ENCODE measurements at regions not wholly inside any gene's neighbourhood (a gene's known extent, or its start where the extent isn't known, plus 50 kb on each side); places are given as distances from the start of the nearest gene placed in this dataset.

DNA sequence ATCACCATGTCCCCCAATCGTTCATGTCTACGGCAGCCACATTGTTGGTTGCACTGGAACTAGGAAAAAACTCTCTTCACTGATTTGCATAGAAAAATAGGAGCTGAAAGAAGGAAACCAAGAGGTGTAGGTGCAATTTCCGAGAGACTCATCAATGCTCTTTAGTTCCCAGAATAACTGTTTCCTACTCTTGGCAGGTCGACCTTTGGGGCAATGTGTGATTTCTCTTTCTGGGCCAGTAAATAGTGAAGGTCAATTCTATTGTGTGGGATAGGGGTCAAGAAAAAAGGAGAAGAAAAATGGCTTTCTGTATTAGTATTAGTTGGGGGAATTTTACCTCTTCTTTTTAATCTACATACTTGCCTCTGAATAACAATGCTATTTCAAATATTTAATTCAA is 55.9 kb upstream of the PDE5A start:
- TF ChIP-seq, protein P1, sequence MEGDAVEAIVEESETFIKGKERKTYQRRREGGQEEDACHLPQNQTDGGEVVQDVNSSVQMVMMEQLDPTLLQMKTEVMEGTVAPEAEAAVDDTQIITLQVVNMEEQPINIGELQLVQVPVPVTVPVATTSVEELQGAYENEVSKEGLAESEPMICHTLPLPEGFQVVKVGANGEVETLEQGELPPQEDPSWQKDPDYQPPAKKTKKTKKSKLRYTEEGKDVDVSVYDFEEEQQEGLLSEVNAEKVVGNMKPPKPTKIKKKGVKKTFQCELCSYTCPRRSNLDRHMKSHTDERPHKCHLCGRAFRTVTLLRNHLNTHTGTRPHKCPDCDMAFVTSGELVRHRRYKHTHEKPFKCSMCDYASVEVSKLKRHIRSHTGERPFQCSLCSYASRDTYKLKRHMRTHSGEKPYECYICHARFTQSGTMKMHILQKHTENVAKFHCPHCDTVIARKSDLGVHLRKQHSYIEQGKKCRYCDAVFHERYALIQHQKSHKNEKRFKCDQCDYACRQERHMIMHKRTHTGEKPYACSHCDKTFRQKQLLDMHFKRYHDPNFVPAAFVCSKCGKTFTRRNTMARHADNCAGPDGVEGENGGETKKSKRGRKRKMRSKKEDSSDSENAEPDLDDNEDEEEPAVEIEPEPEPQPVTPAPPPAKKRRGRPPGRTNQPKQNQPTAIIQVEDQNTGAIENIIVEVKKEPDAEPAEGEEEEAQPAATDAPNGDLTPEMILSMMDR (IDR thresholded peaks at IDR 0.05), result no peak

DNA sequence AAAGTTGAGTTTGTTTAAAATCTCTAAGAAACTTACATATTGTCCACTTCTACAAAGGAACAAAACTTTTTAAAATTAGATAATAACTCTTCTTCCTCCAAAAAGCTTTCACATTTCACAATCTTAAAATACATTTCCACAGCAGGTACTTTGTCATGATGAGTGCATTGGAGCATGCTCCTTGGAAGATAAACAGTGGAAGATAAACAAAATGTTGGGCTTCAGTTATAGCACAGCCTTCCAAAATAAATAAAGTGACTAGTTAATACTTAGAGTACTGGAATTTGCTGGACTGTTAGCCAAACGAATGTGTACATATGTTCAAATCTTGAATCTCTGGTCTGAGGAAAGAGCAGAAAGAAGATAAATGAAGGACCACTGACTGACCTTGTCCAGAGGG is 54.9 kb upstream of the PDE5A start:
- TF ChIP-seq, protein P1 (IDR thresholded peaks at IDR 0.05), result no peak

DNA sequence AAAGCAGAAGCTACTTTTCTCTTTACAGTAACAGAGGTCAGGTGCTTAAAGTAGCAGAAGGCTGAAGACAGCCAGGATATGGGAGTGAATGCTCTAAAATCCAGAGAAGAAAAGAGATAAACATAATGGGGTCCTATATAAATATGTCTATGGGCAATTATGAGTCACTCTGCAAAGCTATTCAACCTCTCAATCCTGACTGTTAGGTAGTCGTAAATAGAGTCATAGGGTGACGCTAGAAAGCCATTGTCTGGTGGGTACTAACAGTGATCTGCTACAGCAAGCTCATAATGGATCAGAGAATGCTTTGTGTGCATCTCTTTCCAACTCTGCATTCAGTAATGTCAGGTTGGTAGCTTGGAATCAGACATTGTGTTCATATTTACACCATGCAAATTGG is 53.5 kb upstream of the PDE5A start:
- TF ChIP-seq, protein P1 (IDR thresholded peaks at IDR 0.05), result no peak

DNA sequence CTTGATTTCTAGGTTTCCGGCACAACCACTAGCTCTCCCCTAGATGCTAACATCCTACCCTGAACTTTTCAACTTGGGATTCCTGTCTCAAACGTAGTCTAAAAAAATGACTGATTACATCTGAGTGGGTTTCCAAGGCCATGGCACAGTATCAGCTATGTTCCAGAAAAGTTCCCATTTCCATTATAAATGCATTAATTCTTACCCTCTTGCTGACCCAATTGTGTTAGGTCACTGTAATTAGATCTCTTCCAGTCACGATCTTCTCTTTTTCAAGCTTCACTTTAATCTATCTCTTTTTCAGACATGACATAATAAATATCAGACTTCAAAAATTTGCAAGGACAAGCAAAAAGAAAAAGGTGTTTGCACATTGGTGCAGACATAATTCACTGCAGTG is 50.6 kb upstream of the PDE5A start:
- TF ChIP-seq, protein P1 (IDR thresholded peaks at IDR 0.05), result no peak

DNA sequence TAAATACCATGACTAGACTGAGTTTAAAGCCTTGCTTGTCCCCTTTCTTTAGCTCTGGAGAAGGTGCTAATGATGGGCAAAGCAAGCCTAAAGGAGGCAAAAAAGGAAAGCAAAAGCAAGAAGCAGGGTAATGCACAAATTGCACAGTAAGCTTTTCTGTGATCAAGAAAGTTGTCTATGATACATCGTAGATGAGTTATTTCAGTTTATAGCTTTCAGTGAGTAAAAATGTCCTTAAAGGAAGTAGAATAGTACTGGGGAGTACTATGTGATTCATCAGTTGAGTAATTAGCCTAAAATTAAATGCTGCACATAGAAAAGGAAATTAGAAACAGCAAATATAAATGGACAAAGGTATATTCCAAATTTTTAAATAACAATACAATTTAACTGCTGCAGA is 50.2 kb upstream of the PDE5A start:
- TF ChIP-seq, protein P1 (IDR thresholded peaks at IDR 0.05), result no peak

Data from LNCAP (cell line).